ENCODE measurements at regions not wholly inside any gene's neighbourhood (a gene's known extent, or its start where the extent isn't known, plus 50 kb on each side); places are given as distances from the start of the nearest gene placed in this dataset.

GRCh38 chr6:14754751-14755513, 490.9 kb upstream of the JARID2 start:
- H3K27ac ChIP-seq (ENCODE audit: insufficient read depth in 1 of 2, low read depth in 1 of 2, low read length in 2 of 2, poor library complexity in 1 of 2, severe bottlenecking in 2 of 2): no peak overlapping the region
- DNase-seq: no peak
- 97% methylated on average over 15 of the region's 22 CpGs for WGBS (ENCODE audit: insufficient coverage)
- POLR2A ChIA-PET: no interaction called here
- no peaks in the 10 kb centered on the region for H3K9me3 ChIP-seq (ENCODE audit: control extremely low read depth in 1 of 5, control insufficient read depth in 4 of 5, insufficient read depth in 2 of 5, low read depth in 1 of 5, low read length in 4 of 5)
- no peak overlapping the region for H3K4me3 ChIP-seq (ENCODE audit: control insufficient read depth in 1 of 7, extremely low read depth in 1 of 7, insufficient read depth in 4 of 7, low read depth in 2 of 7, low read length in 6 of 7)
- H3K27me3 ChIP-seq (replicated peaks in 2 of 5; ENCODE audit: control insufficient read depth in 4 of 5, insufficient read depth in 5 of 5, low read length in 4 of 5): no peaks in the 10 kb centered on the region
- H3K4me1 ChIP-seq (ENCODE audit: control extremely low read depth in 1 of 4, control insufficient read depth in 4 of 4, insufficient read depth in 4 of 4, low read length in 3 of 4): no peaks in the 10 kb centered on the region
- H3K36me3 ChIP-seq (ENCODE audit: control insufficient read depth in 4 of 4, insufficient read depth in 4 of 4, low read length in 3 of 4): no peaks in the 10 kb centered on the region
- CTCF ChIA-PET: no interaction called here

GRCh38 chr6:14756340-14756739, 489.5 kb upstream of the JARID2 start:
- no peak for DNase-seq
- Histone ChIP-seq H3K4me3 (ENCODE audit: control insufficient read depth in 1 of 7, extremely low read depth in 1 of 7, insufficient read depth in 4 of 7, low read depth in 2 of 7, low read length in 6 of 7) (no peak overlapping the region), H3K9me3 (ENCODE audit: control extremely low read depth in 1 of 5, control insufficient read depth in 4 of 5, insufficient read depth in 2 of 5, low read depth in 1 of 5, low read length in 4 of 5) (no peaks in the 10 kb centered on the region), H3K27ac (ENCODE audit: insufficient read depth in 1 of 2, low read depth in 1 of 2, low read length in 2 of 2, poor library complexity in 1 of 2, severe bottlenecking in 2 of 2) (no peak overlapping the region), H3K4me1 (ENCODE audit: control extremely low read depth in 1 of 4, control insufficient read depth in 4 of 4, insufficient read depth in 4 of 4, low read length in 3 of 4) (no peaks in the 10 kb centered on the region), H3K27me3 (replicated peaks in 2 of 5; ENCODE audit: control insufficient read depth in 4 of 5, insufficient read depth in 5 of 5, low read length in 4 of 5) (no peaks in the 10 kb centered on the region), H3K36me3 (ENCODE audit: control insufficient read depth in 4 of 4, insufficient read depth in 4 of 4, low read length in 3 of 4) (no peaks in the 10 kb centered on the region)
- ChIA-PET POLR2A (no interaction called here), CTCF (no interaction called here)
- WGBS (ENCODE audit: insufficient coverage): 95% methylated on average over 2 of the region's 3 CpGs

GRCh38 chr6:14757014-14757413, 488.9 kb upstream of the JARID2 start:
- ChIA-PET POLR2A (no interaction called here), CTCF (no interaction called here)
- H3K4me1 ChIP-seq (ENCODE audit: control extremely low read depth in 1 of 4, control insufficient read depth in 4 of 4, insufficient read depth in 4 of 4, low read length in 3 of 4): no peaks in the 10 kb centered on the region
- no peaks in the 10 kb centered on the region for H3K27me3 ChIP-seq (replicated peaks in 2 of 5; ENCODE audit: control insufficient read depth in 4 of 5, insufficient read depth in 5 of 5, low read length in 4 of 5)
- H3K27ac ChIP-seq (ENCODE audit: insufficient read depth in 1 of 2, low read depth in 1 of 2, low read length in 2 of 2, poor library complexity in 1 of 2, severe bottlenecking in 2 of 2): no peak overlapping the region
- H3K36me3 ChIP-seq (ENCODE audit: control insufficient read depth in 4 of 4, insufficient read depth in 4 of 4, low read length in 3 of 4): no peaks in the 10 kb centered on the region
- no peaks in the 10 kb centered on the region for H3K9me3 ChIP-seq (ENCODE audit: control extremely low read depth in 1 of 5, control insufficient read depth in 4 of 5, insufficient read depth in 2 of 5, low read depth in 1 of 5, low read length in 4 of 5)
- H3K4me3 ChIP-seq (ENCODE audit: control insufficient read depth in 1 of 7, extremely low read depth in 1 of 7, insufficient read depth in 4 of 7, low read depth in 2 of 7, low read length in 6 of 7): no peak overlapping the region
- no CpG with 5 or more reads among the region's 1 CpG for WGBS (ENCODE audit: insufficient coverage)
- DNase-seq: no peak

- Histone ChIP-seq H3K27ac (ENCODE audit: insufficient read depth in 1 of 2, low read depth in 1 of 2, low read length in 2 of 2, poor library complexity in 1 of 2, severe bottlenecking in 2 of 2) (no peak overlapping the region), H3K36me3 (ENCODE audit: control insufficient read depth in 4 of 4, insufficient read depth in 4 of 4, low read length in 3 of 4) (no peaks in the 10 kb centered on the region), H3K27me3 (replicated peaks in 2 of 5; ENCODE audit: control insufficient read depth in 4 of 5, insufficient read depth in 5 of 5, low read length in 4 of 5) (no peaks in the 10 kb centered on the region), H3K4me3 (ENCODE audit: control insufficient read depth in 1 of 7, extremely low read depth in 1 of 7, insufficient read depth in 4 of 7, low read depth in 2 of 7, low read length in 6 of 7) (no peak overlapping the region), H3K4me1 (ENCODE audit: control extremely low read depth in 1 of 4, control insufficient read depth in 4 of 4, insufficient read depth in 4 of 4, low read length in 3 of 4) (no peaks in the 10 kb centered on the region), H3K9me3 (ENCODE audit: control extremely low read depth in 1 of 5, control insufficient read depth in 4 of 5, insufficient read depth in 2 of 5, low read depth in 1 of 5, low read length in 4 of 5) (no peaks in the 10 kb centered on the region)
- ChIA-PET CTCF (no interaction called here), POLR2A (no interaction called here)
- no peak for DNase-seq
- 100% methylated on average over 1 of the region's 1 CpG for WGBS (ENCODE audit: insufficient coverage)
Measured at GRCh38 chr6:14757418-14757817, 488.5 kb upstream of the JARID2 start.

GRCh38 chr6:14758421-14759081, 487.3 kb upstream of the JARID2 start:
- H3K4me3 ChIP-seq (ENCODE audit: control insufficient read depth in 1 of 7, extremely low read depth in 1 of 7, insufficient read depth in 4 of 7, low read depth in 2 of 7, low read length in 6 of 7): no peak overlapping the region
- no peaks in the 10 kb centered on the region for H3K36me3 ChIP-seq (ENCODE audit: control insufficient read depth in 4 of 4, insufficient read depth in 4 of 4, low read length in 3 of 4)
- WGBS (ENCODE audit: insufficient coverage): 100% methylated on average over 6 of the region's 8 CpGs
- H3K27me3 ChIP-seq (replicated peaks in 2 of 5; ENCODE audit: control insufficient read depth in 4 of 5, insufficient read depth in 5 of 5, low read length in 4 of 5): no peaks in the 10 kb centered on the region
- H3K9me3 ChIP-seq (ENCODE audit: control extremely low read depth in 1 of 5, control insufficient read depth in 4 of 5, insufficient read depth in 2 of 5, low read depth in 1 of 5, low read length in 4 of 5): no peaks in the 10 kb centered on the region
- ChIA-PET CTCF (no interaction called here), POLR2A (interaction anchor here (0.5 kb wide), 1 partner anchor 280 kb away, joined by 3 read pairs; no protein-coding TSS in a partner anchor)
- H3K27ac ChIP-seq (ENCODE audit: insufficient read depth in 1 of 2, low read depth in 1 of 2, low read length in 2 of 2, poor library complexity in 1 of 2, severe bottlenecking in 2 of 2): no peak overlapping the region
- H3K4me1 ChIP-seq (ENCODE audit: control extremely low read depth in 1 of 4, control insufficient read depth in 4 of 4, insufficient read depth in 4 of 4, low read length in 3 of 4): no peaks in the 10 kb centered on the region
- no peak for DNase-seq

- H3K27ac ChIP-seq (ENCODE audit: insufficient read depth in 1 of 2, low read depth in 1 of 2, low read length in 2 of 2, poor library complexity in 1 of 2, severe bottlenecking in 2 of 2): no peak overlapping the region
- no peaks in the 10 kb centered on the region for H3K27me3 ChIP-seq (replicated peaks in 2 of 5; ENCODE audit: control insufficient read depth in 4 of 5, insufficient read depth in 5 of 5, low read length in 4 of 5)
- H3K9me3 ChIP-seq (ENCODE audit: control extremely low read depth in 1 of 5, control insufficient read depth in 4 of 5, insufficient read depth in 2 of 5, low read depth in 1 of 5, low read length in 4 of 5): no peaks in the 10 kb centered on the region
- POLR2A ChIA-PET: no interaction called here
- no peaks in the 10 kb centered on the region for H3K36me3 ChIP-seq (ENCODE audit: control insufficient read depth in 4 of 4, insufficient read depth in 4 of 4, low read length in 3 of 4)
- no peak for DNase-seq
- H3K4me3 ChIP-seq (ENCODE audit: control insufficient read depth in 1 of 7, extremely low read depth in 1 of 7, insufficient read depth in 4 of 7, low read depth in 2 of 7, low read length in 6 of 7): no peak overlapping the region
- CTCF ChIA-PET: no interaction called here
- WGBS (ENCODE audit: insufficient coverage): 95% methylated on average over 3 of the region's 4 CpGs
- no peaks in the 10 kb centered on the region for H3K4me1 ChIP-seq (ENCODE audit: control extremely low read depth in 1 of 4, control insufficient read depth in 4 of 4, insufficient read depth in 4 of 4, low read length in 3 of 4)
Measured at GRCh38 chr6:14759976-14760672, 485.7 kb upstream of the JARID2 start.

GRCh38 chr6:14762077-14762476, 483.8 kb upstream of the JARID2 start:
- POLR2A ChIA-PET: no interaction called here
- 100% methylated on average over 7 of the region's 8 CpGs for whole genome bisulfite sequencing (ENCODE audit: insufficient coverage)
- Histone ChIP-seq H3K9me3 (ENCODE audit: control extremely low read depth in 1 of 5, control insufficient read depth in 4 of 5, insufficient read depth in 2 of 5, low read depth in 1 of 5, low read length in 4 of 5) (no peaks in the 10 kb centered on the region), H3K36me3 (ENCODE audit: control insufficient read depth in 4 of 4, insufficient read depth in 4 of 4, low read length in 3 of 4) (no peaks in the 10 kb centered on the region), H3K4me3 (ENCODE audit: control insufficient read depth in 1 of 7, extremely low read depth in 1 of 7, insufficient read depth in 4 of 7, low read depth in 2 of 7, low read length in 6 of 7) (no peak overlapping the region), H3K27ac (ENCODE audit: insufficient read depth in 1 of 2, low read depth in 1 of 2, low read length in 2 of 2, poor library complexity in 1 of 2, severe bottlenecking in 2 of 2) (no peak overlapping the region), H3K27me3 (replicated peaks in 2 of 5; ENCODE audit: control insufficient read depth in 4 of 5, insufficient read depth in 5 of 5, low read length in 4 of 5) (no peaks in the 10 kb centered on the region), H3K4me1 (ENCODE audit: control extremely low read depth in 1 of 4, control insufficient read depth in 4 of 4, insufficient read depth in 4 of 4, low read length in 3 of 4) (peaks cover 2 to 7% (median 5%) of the 10 kb centered on the region in 4 experiments)
- CTCF ChIA-PET: no interaction called here
- DNase-seq: no peak

Measured in common myeloid progenitor, CD34-positive (primary cell).